GM12892 (cell line): ENCODE measurements at regions not wholly inside any gene's neighbourhood (a gene's known extent, or its start where the extent isn't known, plus 50 kb on each side); places are given as distances from the start of the nearest gene placed in this dataset.

ENCODE experiments used
- POLR2A ChIP-seq: IDR thresholded peaks from 2 replicates; pipeline ENCODE4 v1.6.1; 2011; ENCODE audit warnings: low read depth, low read length, control low read depth
- POLR2AphosphoS5 ChIP-seq: IDR thresholded peaks from 2 replicates; pipeline ENCODE4 v1.6.1; 2011; ENCODE audit warnings: low read depth, low read length, control low read depth
- TAF1 ChIP-seq: IDR thresholded peaks from 2 replicates; pipeline ENCODE4 v1.6.1; 2011; ENCODE audit warnings: low read depth, mild to moderate bottlenecking, control low read depth, low read length, borderline replicate concordance

- TF ChIP-seq POLR2A (no peak), POLR2AphosphoS5 (no peak), TAF1 (no peak)
These were observed 1876.1 kb upstream of the PCDH20 start for GRCh38 chr13:63291701-63292100.
